Loucy (cell line): ENCODE measurements at regions not wholly inside any gene's neighbourhood (a gene's known extent, or its start where the extent isn't known, plus 50 kb on each side); places are given as distances from the start of the nearest gene placed in this dataset.

Experiments used
- H2AFZ ChIP-seq: fragments of 200-600 bp; sonication (generic); 2 replicates; pipeline ENCODE4 v1.6.0; 2016; ENCODE audit warnings: antibody characterized with exemption, mild to moderate bottlenecking, low read length, moderate library complexity
- H3F3A ChIP-seq: fragments of 200-600 bp; 2 replicates; pipeline ENCODE4 v1.6.0; 2016; ENCODE audit warnings: antibody characterized with exemption, low read depth, mild to moderate bottlenecking
- H3K27me3 ChIP-seq: fragments of 200-600 bp; sonication (generic); 2 replicates; pipeline ENCODE4 v1.6.1; 2014; ENCODE audit warnings: low read length, mild to moderate bottlenecking; ENCODE audit not compliant: insufficient read depth, poor library complexity, severe bottlenecking
- H3K36me3 ChIP-seq: fragments of 200-600 bp; sonication (generic); 2 replicates; pipeline ENCODE4 v1.6.1; 2016; ENCODE audit warnings: low read length; ENCODE audit not compliant: insufficient read depth
- H3K4me1 ChIP-seq: fragments of 200-600 bp; sonication (generic); 2 replicates; pipeline ENCODE4 v1.5.1; 2014; ENCODE audit warnings: low read length, mild to moderate bottlenecking; ENCODE audit not compliant: insufficient read depth, poor library complexity, severe bottlenecking
- H3K4me2 ChIP-seq: fragments of 200-600 bp; sonication (generic); 2 replicates; pipeline ENCODE4 v1.6.0; 2014; ENCODE audit warnings: antibody characterized with exemption, low read length, low read depth, mild to moderate bottlenecking; ENCODE audit not compliant: poor library complexity, severe bottlenecking
- H3K4me3 ChIP-seq: fragments of 200-600 bp; sonication (generic); 2 replicates; pipeline ENCODE4 v1.5.1; 2014; ENCODE audit warnings: low read length, mild to moderate bottlenecking, mixed read lengths; ENCODE audit not compliant: poor library complexity, severe bottlenecking
- H3K79me2 ChIP-seq: fragments of 200-600 bp; sonication (generic); 2 replicates; pipeline ENCODE4 v1.6.1; 2014; ENCODE audit warnings: low read length; ENCODE audit not compliant: insufficient read depth
- H3K9ac ChIP-seq: fragments of 200-600 bp; sonication (generic); 2 replicates; pipeline ENCODE4 v1.6.0; 2014; ENCODE audit warnings: mild to moderate bottlenecking, low read depth, low read length, moderate library complexity; ENCODE audit not compliant: poor library complexity, severe bottlenecking
- H3K9me2 ChIP-seq: fragments of 200-600 bp; sonication (generic); replicated peaks from 2 replicates; pipeline ENCODE4 v1.6.1; 2016; ENCODE audit warnings: low read depth, low read length, mixed read lengths
- H3K9me3 ChIP-seq: fragments of 200-600 bp; sonication (generic); 2 replicates; pipeline ENCODE4 v1.6.1; 2014; ENCODE audit warnings: mild to moderate bottlenecking, antibody characterized with exemption, low read length, low read depth; ENCODE audit not compliant: insufficient read depth
- H4K20me1 ChIP-seq: fragments of 200-600 bp; sonication (generic); 2 replicates; pipeline ENCODE4 v1.6.0; 2014; ENCODE audit warnings: antibody characterized with exemption, low read length, mild to moderate bottlenecking; ENCODE audit not compliant: insufficient read depth, poor library complexity, severe bottlenecking
- EZH2phosphoT487 ChIP-seq: fragments of 200-600 bp; IDR thresholded peaks from 2 replicates; pipeline ENCODE4 v1.6.1; 2018; ENCODE audit warnings: antibody characterized with exemption, mild to moderate bottlenecking, moderate library complexity, borderline replicate concordance
- TF ChIP-seq, protein P1 (sequence below): fragments of 200-600 bp; sonication (generic); conservative IDR thresholded peaks from 2 replicates; pipeline ENCODE4 v1.5.1; 2014; ENCODE audit warnings: mild to moderate bottlenecking, antibody characterized with exemption, low read length

DNA sequence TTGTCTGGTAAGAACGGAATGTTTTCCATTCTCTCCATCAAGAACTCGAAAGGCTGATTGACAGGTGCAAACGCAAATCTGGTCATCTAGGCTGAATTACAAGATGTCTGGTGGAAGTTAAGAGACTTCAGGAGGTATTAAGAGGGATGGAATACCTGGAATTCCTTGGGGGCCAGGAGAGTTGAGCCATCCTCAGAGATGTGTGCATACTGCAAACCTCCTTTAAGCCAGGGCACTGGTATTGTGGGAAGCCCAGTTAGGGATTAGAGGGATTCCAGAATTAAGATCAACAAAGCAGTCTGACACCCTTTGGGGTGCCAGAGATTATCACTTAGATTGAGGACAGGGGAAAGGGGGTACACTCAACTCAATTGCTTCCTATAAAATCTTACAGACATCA is 151.4 kb downstream of the VCX3A start:
- Histone ChIP-seq H3K4me3 (no peak overlapping the region), H3F3A (no peaks in the 10 kb centered on the region), H3K9me3 (no peaks in the 10 kb centered on the region), H3K79me2 (no peaks in the 10 kb centered on the region), H3K9me2 (no peaks in the 10 kb centered on the region), H3K4me1 (no peaks in the 10 kb centered on the region), H2AFZ (no peak overlapping the region), H3K4me2 (no peak overlapping the region), H3K36me3 (no peaks in the 10 kb centered on the region), H4K20me1 (no peaks in the 10 kb centered on the region), H3K9ac (no peak overlapping the region), H3K27me3 (no peaks in the 10 kb centered on the region)
- TF ChIP-seq, protein P1, sequence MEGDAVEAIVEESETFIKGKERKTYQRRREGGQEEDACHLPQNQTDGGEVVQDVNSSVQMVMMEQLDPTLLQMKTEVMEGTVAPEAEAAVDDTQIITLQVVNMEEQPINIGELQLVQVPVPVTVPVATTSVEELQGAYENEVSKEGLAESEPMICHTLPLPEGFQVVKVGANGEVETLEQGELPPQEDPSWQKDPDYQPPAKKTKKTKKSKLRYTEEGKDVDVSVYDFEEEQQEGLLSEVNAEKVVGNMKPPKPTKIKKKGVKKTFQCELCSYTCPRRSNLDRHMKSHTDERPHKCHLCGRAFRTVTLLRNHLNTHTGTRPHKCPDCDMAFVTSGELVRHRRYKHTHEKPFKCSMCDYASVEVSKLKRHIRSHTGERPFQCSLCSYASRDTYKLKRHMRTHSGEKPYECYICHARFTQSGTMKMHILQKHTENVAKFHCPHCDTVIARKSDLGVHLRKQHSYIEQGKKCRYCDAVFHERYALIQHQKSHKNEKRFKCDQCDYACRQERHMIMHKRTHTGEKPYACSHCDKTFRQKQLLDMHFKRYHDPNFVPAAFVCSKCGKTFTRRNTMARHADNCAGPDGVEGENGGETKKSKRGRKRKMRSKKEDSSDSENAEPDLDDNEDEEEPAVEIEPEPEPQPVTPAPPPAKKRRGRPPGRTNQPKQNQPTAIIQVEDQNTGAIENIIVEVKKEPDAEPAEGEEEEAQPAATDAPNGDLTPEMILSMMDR = no peak
- TF ChIP-seq EZH2phosphoT487 = no peak

GRCh38 chrX:6382284-6382683 is 152.6 kb downstream of the VCX3A start:
- no peaks in the 10 kb centered on the region for H3K4me1 ChIP-seq
- no peaks in the 10 kb centered on the region for H3K79me2 ChIP-seq
- no peak overlapping the region for H3K4me3 ChIP-seq
- H3K9ac ChIP-seq = no peak overlapping the region
- no peak overlapping the region for H2AFZ ChIP-seq
- H3K36me3 ChIP-seq = no peaks in the 10 kb centered on the region
- no peaks in the 10 kb centered on the region for H3K27me3 ChIP-seq
- H3K9me2 ChIP-seq = no peaks in the 10 kb centered on the region
- H3K9me3 ChIP-seq = no peaks in the 10 kb centered on the region
- H3F3A ChIP-seq = no peaks in the 10 kb centered on the region
- TF ChIP-seq, protein P1 = no peak
- no peak for TF ChIP-seq EZH2phosphoT487
- H4K20me1 ChIP-seq = no peaks in the 10 kb centered on the region
- no peak overlapping the region for H3K4me2 ChIP-seq

DNA sequence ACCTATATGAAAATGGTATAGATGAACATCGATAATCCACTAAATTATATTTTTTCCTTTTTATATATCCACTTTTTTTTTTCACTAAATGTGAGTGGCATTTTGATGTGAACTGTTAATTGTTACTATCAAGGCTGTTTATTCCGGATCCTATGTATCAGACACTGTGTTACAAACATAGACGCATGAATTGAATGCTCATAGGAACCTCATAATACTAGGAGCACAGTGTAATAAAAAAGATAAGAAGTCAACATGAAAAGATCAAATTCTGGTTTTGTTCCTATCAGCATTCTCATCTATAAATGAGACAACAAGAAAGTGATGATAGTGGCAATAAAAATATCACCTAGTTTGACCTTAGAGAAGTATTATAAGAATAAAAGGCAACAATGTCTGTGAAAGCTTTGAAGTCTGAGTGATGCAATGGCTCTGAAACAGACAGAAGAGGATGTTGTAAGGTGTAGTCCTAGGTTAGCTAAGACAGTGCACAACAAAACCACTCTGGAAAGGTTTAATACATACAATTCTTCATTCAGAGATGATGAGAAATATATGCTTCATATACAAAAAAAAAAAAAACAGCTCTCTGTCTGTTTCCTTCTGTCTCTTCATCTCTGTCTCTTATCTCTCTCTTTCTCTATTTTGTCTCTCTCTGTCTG is 148.6 kb upstream of the NLGN4X start:
- H3K36me3 ChIP-seq = no peaks in the 10 kb centered on the region
- no peak for TF ChIP-seq EZH2phosphoT487
- TF ChIP-seq, protein P1 = no peak
- no peaks in the 10 kb centered on the region for H3K79me2 ChIP-seq
- no peak overlapping the region for H2AFZ ChIP-seq
- H3K4me2 ChIP-seq = no peak overlapping the region
- H3F3A ChIP-seq = no peaks in the 10 kb centered on the region
- H4K20me1 ChIP-seq = no peaks in the 10 kb centered on the region
- H3K4me1 ChIP-seq = no peaks in the 10 kb centered on the region
- no peak overlapping the region for H3K9ac ChIP-seq
- no peaks in the 10 kb centered on the region for H3K9me3 ChIP-seq
- no peaks in the 10 kb centered on the region for H3K9me2 ChIP-seq
- H3K4me3 ChIP-seq = no peak overlapping the region
- no peaks in the 10 kb centered on the region for H3K27me3 ChIP-seq
